ENCODE measurements at regions not wholly inside any gene's neighbourhood (a gene's known extent, or its start where the extent isn't known, plus 50 kb on each side); places are given as distances from the start of the nearest gene placed in this dataset.

DNA sequence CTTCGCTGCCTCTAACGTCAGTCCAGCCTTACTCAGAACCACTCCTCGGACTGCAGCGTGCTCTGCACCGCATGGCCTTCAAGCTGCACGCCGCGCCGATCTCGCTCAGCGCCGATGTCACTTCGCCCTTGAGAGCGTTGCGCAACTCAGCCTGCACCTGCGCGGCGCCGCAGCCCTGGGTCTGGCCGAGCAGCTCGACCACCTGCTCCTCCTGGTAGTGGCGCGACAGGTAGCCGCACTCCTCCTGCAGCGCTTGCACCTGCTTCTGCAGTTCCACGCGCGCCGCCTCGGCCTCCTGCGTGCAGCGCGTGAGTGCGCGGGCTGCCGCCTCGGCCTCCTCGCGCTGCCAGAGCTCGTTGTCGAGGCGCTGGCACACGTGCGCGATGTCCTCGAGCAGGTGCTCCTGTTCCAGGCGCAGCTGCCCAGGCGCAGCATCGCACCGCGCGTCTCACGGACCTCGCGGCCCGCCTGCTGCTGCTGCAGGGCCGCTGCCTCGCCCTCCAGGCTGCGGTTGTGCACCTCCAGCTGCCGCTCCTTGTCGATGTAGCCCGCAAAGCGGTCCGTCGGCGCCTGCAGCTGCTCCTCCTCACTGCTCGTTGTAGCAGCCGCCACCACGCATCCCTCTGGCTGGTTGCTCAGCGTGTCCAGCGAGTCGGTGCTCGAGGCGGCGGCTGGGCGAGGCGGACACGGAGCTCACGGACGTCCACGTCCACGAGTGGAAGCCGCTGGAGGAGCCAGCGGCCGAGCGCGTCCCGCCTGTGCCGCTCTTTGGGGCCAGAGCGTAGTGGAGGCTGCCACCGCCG is 380.6 kb upstream of the CHD6 start:
- TF ChIP-seq EP300 (IDR thresholded peaks at IDR 0.05; ENCODE audit: borderline replicate concordance): no peak
- no peak for TF ChIP-seq RAD21 (IDR thresholded peaks at IDR 0.05; ENCODE audit: low read depth)
- no peak for TF ChIP-seq EGR1 (IDR thresholded peaks at IDR 0.05)
- TF ChIP-seq, protein P1, sequence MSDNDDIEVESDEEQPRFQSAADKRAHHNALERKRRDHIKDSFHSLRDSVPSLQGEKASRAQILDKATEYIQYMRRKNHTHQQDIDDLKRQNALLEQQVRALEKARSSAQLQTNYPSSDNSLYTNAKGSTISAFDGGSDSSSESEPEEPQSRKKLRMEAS (IDR thresholded peaks at IDR 0.05): no peak
- TF ChIP-seq YY1 (IDR thresholded peaks at IDR 0.05; ENCODE audit: low read depth): no peak
- TF ChIP-seq FOXM1 (IDR thresholded peaks at IDR 0.05; ENCODE audit: borderline replicate concordance, low read depth): no peak
- no peak for TF ChIP-seq CREB1 (IDR thresholded peaks at IDR 0.05; ENCODE audit: low read depth)
- TF ChIP-seq, protein P2, sequence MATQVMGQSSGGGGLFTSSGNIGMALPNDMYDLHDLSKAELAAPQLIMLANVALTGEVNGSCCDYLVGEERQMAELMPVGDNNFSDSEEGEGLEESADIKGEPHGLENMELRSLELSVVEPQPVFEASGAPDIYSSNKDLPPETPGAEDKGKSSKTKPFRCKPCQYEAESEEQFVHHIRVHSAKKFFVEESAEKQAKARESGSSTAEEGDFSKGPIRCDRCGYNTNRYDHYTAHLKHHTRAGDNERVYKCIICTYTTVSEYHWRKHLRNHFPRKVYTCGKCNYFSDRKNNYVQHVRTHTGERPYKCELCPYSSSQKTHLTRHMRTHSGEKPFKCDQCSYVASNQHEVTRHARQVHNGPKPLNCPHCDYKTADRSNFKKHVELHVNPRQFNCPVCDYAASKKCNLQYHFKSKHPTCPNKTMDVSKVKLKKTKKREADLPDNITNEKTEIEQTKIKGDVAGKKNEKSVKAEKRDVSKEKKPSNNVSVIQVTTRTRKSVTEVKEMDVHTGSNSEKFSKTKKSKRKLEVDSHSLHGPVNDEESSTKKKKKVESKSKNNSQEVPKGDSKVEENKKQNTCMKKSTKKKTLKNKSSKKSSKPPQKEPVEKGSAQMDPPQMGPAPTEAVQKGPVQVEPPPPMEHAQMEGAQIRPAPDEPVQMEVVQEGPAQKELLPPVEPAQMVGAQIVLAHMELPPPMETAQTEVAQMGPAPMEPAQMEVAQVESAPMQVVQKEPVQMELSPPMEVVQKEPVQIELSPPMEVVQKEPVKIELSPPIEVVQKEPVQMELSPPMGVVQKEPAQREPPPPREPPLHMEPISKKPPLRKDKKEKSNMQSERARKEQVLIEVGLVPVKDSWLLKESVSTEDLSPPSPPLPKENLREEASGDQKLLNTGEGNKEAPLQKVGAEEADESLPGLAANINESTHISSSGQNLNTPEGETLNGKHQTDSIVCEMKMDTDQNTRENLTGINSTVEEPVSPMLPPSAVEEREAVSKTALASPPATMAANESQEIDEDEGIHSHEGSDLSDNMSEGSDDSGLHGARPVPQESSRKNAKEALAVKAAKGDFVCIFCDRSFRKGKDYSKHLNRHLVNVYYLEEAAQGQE (IDR thresholded peaks at IDR 0.05; ENCODE audit: low read depth): no peak
- no peak for TF ChIP-seq NFIC (IDR thresholded peaks at IDR 0.05)
- TF ChIP-seq TAF1 (IDR thresholded peaks at IDR 0.05; ENCODE audit: low read depth): no peak
- TF ChIP-seq CEBPB (IDR thresholded peaks at IDR 0.05): no peak
- no peak for TF ChIP-seq ZBTB7A (IDR thresholded peaks at IDR 0.05; ENCODE audit: low read depth)
- TF ChIP-seq, protein P3, sequence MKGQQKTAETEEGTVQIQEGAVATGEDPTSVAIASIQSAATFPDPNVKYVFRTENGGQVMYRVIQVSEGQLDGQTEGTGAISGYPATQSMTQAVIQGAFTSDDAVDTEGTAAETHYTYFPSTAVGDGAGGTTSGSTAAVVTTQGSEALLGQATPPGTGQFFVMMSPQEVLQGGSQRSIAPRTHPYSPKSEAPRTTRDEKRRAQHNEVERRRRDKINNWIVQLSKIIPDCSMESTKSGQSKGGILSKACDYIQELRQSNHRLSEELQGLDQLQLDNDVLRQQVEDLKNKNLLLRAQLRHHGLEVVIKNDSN (IDR thresholded peaks at IDR 0.05): no peak
- no peak for TF ChIP-seq TCF12 (IDR thresholded peaks at IDR 0.05; ENCODE audit: low read depth)
- no peak for TF ChIP-seq TEAD4 (IDR thresholded peaks at IDR 0.05)

DNA sequence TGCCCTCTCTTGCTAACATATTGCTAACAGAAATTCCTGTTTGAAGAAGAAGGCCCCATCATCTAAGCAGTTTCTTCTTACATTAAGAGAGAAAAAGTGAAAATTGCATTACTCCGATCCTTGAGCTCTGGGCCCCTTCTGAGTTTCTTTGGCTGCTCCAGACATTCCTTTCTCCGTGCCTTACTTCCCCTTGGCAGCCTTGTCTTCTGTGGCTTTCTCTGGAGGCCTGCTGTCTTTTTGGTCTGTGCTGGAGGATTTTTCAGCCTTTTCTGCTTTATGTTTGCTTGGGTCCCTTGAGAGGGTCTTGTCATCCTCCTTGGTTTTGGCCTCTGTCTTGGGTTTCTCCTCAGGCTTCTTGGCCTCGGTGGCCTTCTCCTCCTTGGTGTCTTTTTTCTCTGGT is 378.8 kb upstream of the CHD6 start:
- TF ChIP-seq FOXM1 (IDR thresholded peaks at IDR 0.05; ENCODE audit: borderline replicate concordance, low read depth): no peak
- TF ChIP-seq RAD21 (IDR thresholded peaks at IDR 0.05; ENCODE audit: low read depth): no peak
- TF ChIP-seq, protein P3 (IDR thresholded peaks at IDR 0.05): no peak
- TF ChIP-seq, protein P2 (IDR thresholded peaks at IDR 0.05; ENCODE audit: low read depth): no peak
- no peak for TF ChIP-seq EP300 (IDR thresholded peaks at IDR 0.05; ENCODE audit: borderline replicate concordance)
- TF ChIP-seq ZBTB7A (IDR thresholded peaks at IDR 0.05; ENCODE audit: low read depth): no peak
- TF ChIP-seq, protein P1 (IDR thresholded peaks at IDR 0.05): no peak
- no peak for TF ChIP-seq TCF12 (IDR thresholded peaks at IDR 0.05; ENCODE audit: low read depth)
- no peak for TF ChIP-seq TAF1 (IDR thresholded peaks at IDR 0.05; ENCODE audit: low read depth)

DNA sequence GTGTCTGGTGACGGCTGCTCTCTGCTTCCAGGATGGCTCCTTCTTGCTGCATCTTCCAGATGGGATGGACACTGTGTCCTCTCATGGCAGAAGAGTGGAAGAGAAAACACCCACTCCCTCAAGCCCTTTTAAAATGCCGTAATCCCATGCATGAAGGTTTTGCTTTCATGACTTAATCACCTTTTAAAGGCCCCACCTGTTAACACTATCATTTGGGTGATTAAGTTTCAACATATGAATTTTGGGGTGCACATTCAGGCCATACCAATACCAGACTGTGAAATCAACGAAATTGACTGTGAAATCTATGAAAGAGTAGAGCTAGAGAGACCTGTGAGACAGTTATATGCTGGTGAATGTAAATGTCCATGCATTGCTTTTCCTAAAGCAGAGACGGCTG is 374.3 kb upstream of the CHD6 start:
- TF ChIP-seq YY1 (IDR thresholded peaks at IDR 0.05; ENCODE audit: low read depth) (no peak), CREB1 (IDR thresholded peaks at IDR 0.05; ENCODE audit: low read depth) (no peak), ZBTB7A (IDR thresholded peaks at IDR 0.05; ENCODE audit: low read depth) (no peak), TCF12 (IDR thresholded peaks at IDR 0.05; ENCODE audit: low read depth) (no peak), NFIC (IDR thresholded peaks at IDR 0.05) (no peak), FOXM1 (IDR thresholded peaks at IDR 0.05; ENCODE audit: borderline replicate concordance, low read depth) (no peak), CEBPB (IDR thresholded peaks at IDR 0.05) (no peak), RAD21 (IDR thresholded peaks at IDR 0.05; ENCODE audit: low read depth) (no peak), TAF1 (IDR thresholded peaks at IDR 0.05; ENCODE audit: low read depth) (no peak), EP300 (IDR thresholded peaks at IDR 0.05; ENCODE audit: borderline replicate concordance) (no peak), TEAD4 (IDR thresholded peaks at IDR 0.05) (no peak), EGR1 (IDR thresholded peaks at IDR 0.05) (no peak)
- TF ChIP-seq, protein P3 (IDR thresholded peaks at IDR 0.05): no peak
- TF ChIP-seq, protein P2 (IDR thresholded peaks at IDR 0.05; ENCODE audit: low read depth): no peak
- TF ChIP-seq, protein P1 (IDR thresholded peaks at IDR 0.05): no peak
